GM19468 (cell line): ENCODE measurements at regions not wholly inside any gene's neighbourhood (a gene's known extent, or its start where the extent isn't known, plus 50 kb on each side); places are given as distances from the start of the nearest gene placed in this dataset.

Experiments used
- ATAC-seq: cut with Tn5 transposase; IDR thresholded peaks from one replicate; pipeline ENCODE4 v1.9.1; 2021; ENCODE audit warnings: mild to moderate bottlenecking, moderate library complexity, moderate number of reproducible peaks; ENCODE audit not compliant: unreplicated experiment; ENCODE audit errors: extremely low read depth

- ATAC-seq: no peak
Measured at GRCh38 chr2:145198555-145198954, 678.6 kb upstream of the ZEB2 start.

- ATAC-seq: no peak
Measured at GRCh38 chr2:145197944-145198343, 678.0 kb upstream of the ZEB2 start.

- ATAC-seq: no peak
Measured at GRCh38 chr2:145194673-145195072, 674.8 kb upstream of the ZEB2 start.

GRCh38 chr2:145190031-145190703 is 670.2 kb upstream of the ZEB2 start:
- ATAC-seq: no peak

GRCh38 chr2:145186303-145186702 is 666.4 kb upstream of the ZEB2 start:
- ATAC-seq: no peak

- no peak for ATAC-seq
Measured at GRCh38 chr2:145185696-145186095, 665.8 kb upstream of the ZEB2 start.

GRCh38 chr2:145184741-145185651 is 665.1 kb upstream of the ZEB2 start:
- ATAC-seq: no peak

GRCh38 chr2:145169285-145169684 is 649.4 kb upstream of the ZEB2 start:
- ATAC-seq: no peak

- no peak for ATAC-seq
Measured at GRCh38 chr2:145168091-145168490, 648.2 kb upstream of the ZEB2 start.

GRCh38 chr2:145166731-145167302 is 646.9 kb upstream of the ZEB2 start:
- no peak for ATAC-seq

GRCh38 chr2:145161656-145162055 is 641.7 kb upstream of the ZEB2 start:
- no peak for ATAC-seq

GRCh38 chr2:145160855-145161254 is 640.9 kb upstream of the ZEB2 start:
- no peak for ATAC-seq

- ATAC-seq: no peak
Measured at GRCh38 chr2:145159676-145160075, 639.8 kb upstream of the ZEB2 start.

GRCh38 chr2:145157741-145158591 is 638.0 kb upstream of the ZEB2 start:
- no peak for ATAC-seq

- ATAC-seq: no peak
Measured at GRCh38 chr2:145157036-145157675, 637.2 kb upstream of the ZEB2 start.

- no peak for ATAC-seq
Measured at GRCh38 chr2:145156199-145156598, 636.3 kb upstream of the ZEB2 start.

- no peak for ATAC-seq
Measured at GRCh38 chr2:145155196-145155595, 635.3 kb upstream of the ZEB2 start.

- ATAC-seq: no peak
Measured at GRCh38 chr2:145154731-145155130, 634.8 kb upstream of the ZEB2 start.

GRCh38 chr2:145146691-145147090 is 626.8 kb upstream of the ZEB2 start:
- no peak for ATAC-seq
